CMK (cell line): ENCODE measurements at regions not wholly inside any gene's neighbourhood (a gene's known extent, or its start where the extent isn't known, plus 50 kb on each side); places are given as distances from the start of the nearest gene placed in this dataset.
"Not testable (repeated sequence)": the region's sequence is repeated elsewhere in the genome, so short reads cannot be mapped to it uniquely, and the experiment has no call there.

Experiments used
- DNase-seq: peaks from one replicate; pipeline ENCODE4 v3.0.0-alpha.2; 2010; ENCODE audit warnings: low read depth

DNA sequence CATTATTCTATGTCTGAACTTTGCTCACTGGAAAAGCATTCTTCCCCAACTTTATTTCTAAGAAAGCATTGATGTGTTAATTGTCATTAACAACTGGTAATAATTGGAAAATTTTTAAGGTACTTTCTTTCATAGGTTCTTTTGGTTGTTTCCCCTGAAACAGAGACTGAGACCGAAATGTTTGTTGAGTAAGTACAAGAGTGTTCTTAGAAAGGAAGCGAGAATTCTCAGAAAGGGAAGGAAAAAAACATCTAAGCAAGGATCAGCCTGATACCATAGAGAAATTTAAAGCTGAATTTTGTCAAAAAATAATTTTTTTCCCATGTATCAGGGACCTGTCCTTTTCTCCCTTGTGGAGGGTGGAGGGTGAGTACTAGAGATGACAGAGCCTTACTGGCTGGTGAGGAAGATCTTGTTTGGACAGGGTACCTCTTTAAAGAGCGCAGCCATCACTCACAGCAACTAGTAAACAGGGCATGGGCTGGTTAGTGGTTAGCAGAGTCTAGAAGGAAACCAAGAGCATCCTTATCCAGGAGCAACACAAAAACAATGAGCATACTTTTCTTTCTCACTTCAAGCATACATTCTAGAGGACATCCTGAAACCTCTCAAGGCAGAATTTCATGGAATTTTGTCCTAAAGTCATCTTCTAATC lies 898.5 kb downstream of the DNAH5 start:
- peak; percentile 9 for DNase-seq

DNA sequence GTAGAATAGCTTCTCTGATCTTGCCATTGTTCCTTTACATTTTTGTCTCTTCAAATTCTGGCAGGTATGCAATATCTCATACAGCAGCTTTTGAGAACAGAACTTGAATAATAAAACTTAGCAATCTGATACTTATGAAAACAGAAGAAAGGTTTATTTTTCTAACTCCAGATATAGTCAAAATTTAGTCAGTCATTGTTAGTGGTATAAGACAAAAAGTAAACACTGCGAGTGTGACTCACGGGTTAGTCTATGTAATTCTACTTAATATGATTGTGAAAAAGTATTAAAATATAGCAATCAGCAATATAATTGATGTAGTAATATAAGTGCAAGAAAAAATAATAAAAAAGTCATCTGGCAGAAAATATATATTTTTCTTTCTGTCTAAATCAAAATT lies 910.4 kb downstream of the DNAH5 start:
- DNase-seq: no peak

DNA sequence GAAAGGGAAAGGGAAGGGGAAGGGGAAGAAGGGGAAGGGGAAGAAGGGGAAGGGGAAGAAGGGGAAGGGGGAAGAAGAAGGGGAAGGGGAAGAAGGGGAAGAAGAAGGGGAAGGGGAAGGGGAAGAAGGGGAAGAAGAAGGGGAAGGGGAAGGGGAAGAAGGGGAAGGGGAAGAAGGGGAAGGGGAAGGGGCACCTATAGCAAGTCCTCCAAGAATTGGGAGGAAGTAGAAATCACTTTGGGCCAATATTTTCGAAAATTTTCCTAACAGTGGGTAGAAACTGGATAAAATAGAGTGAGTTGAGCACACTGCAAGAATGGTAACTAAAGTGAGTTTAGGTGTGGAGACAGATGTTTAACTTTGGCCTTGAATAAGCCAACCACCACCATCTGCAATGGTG lies 915.3 kb downstream of the DNAH5 start:
- no peak for DNase-seq

DNA sequence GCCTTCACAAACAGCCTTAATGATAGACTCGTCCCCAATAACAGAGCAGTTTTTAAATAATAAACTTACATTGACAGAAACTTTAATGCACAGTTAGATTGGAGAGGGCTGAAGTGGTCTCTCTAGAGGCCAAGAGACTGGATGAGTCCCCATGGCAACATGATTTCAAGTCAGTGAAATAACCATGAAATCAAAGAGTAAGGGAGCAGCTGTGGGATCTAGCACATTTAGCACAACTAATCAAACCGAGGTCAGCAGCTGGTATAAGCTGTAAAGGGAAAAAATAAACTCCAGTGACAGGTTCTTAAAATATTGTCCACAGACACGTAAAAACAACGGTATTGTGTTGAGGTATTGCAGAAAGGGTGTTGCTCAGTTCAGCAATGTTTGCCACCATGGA lies 916.6 kb downstream of the DNAH5 start:
- DNase-seq: no peak

DNA sequence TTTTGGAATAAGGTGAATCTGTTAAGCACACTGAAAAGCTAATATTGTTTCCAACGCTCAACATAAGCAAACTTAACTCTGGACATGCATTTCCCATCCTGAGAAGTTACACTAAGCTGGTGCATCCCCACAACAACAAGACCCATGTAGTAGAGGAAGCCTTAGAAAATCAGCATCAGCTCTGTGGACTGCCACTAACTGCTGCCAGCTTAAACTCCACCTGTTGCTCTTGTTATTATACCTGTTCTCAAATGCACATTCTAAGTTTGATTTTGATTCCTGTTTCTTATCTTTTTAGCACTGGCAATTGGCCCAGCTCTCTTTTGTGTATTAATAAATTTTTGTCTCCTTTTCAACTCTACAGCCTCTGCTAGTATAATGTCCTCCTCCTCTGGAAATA lies 924.8 kb downstream of the DNAH5 start:
- DNase-seq: no peak

DNA sequence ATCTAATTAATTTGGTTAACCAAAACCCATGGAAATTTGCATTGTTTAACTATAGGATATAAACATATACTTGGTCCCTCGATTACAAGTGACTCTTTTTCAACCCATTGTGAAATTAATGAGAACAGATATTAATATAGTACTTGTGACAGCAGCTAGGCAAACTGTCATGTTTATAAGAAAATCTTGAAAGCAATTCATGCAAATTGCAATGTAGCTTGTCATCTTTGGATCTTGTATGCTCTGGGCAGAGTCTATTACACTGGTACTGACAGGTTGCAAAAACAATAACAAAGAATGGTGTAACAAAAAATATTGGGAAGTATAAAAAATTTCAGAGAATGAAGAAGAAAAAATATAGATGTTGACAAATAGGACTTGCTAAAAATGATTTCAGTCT lies 941.0 kb downstream of the DNAH5 start:
- no peak for DNase-seq

DNA sequence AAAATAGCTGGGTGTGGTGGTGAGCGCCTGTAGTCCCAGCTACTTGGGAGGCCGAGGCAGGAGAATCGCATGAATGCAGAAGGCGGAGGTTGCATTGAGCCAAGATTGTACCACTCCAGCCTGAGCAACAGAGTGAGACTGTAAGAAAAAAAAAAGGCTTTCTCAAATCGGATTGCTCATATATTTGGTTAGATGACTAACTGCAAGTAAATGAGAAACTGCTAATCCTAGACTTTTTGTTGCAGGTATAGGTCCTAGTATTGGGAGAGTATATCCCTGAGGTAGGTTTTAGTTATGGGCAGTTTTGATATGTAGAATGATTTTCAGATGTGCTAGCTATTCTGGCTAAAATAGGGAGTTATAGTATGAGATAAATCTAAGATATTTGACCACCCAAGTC lies 944.8 kb downstream of the DNAH5 start:
- DNase-seq: no peak

DNA sequence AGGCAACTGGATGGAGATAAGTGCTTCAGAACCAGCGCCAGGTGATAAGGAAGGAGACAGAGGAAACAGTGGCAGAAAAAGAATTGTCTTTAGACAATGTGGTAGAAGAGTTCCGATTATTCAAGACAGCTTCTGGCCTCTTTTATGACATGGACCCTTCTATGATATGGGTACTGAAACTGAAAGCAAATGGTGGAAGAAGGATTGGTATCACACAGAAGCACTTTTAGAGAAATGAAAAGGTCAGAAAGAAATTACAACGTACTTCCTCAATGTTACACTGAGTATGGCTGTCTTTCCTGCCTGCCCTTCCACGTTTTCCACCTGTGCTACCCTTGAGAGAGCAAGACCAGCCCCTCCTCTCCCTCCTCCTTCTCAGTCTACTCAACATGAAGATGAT lies 959.3 kb downstream of the DNAH5 start:
- DNase-seq: no peak

DNA sequence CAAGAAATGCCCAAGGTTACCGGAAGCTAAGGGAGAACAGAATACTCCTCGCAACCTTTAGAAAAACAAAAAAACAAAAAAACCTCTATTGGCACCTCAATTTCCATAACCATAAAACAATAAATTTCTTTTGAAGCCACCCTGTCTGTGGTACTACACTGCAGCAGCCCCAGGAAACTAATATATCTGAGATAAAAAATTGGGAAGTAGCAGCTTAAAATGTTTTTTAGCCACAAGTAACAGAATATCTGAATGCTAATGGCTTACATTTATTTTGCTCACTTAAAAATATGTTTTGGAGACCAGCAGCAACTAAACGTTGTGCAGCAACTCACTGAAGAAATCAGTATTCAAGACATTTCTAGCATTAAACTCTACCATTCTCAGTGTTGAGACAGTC lies 969.6 kb downstream of the DNAH5 start:
- DNase-seq: no peak

DNA sequence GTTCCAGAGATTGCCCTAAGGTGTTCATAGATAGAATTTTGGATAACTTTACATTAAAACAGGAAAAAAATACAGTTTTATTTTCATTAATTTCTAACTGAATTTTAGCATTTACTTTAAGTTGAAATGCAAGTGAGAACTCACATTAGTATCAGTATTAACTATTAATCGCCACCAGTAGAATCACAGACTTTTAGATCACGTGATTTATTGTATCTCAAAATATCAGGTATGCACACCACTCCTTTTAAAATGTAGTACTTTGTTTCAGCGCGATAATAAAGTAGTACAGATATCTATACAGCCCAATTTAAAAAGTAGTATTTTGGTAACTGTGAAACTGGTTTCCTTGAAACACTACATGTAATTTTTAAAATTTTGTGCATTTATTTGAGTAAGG lies 978.7 kb downstream of the DNAH5 start:
- DNase-seq: no peak

DNA sequence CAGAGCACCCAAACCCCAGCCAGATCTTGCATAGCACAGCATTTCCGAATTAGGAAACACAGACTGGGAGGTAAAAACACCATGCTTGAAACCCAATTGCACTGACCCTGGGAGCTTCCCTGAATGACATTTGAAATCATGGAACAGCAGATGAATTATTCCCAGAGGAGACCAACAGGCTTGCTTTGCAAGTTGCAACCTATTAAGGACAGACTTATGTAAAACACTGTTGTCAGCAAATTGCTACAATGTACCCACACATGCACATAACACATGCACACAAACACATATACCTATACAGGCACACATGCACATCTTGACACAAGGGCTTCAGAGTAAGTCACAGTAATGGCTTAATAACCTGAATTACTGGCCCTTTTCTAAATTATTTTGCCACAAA lies 984.8 kb downstream of the DNAH5 start:
- DNase-seq: no peak

DNA sequence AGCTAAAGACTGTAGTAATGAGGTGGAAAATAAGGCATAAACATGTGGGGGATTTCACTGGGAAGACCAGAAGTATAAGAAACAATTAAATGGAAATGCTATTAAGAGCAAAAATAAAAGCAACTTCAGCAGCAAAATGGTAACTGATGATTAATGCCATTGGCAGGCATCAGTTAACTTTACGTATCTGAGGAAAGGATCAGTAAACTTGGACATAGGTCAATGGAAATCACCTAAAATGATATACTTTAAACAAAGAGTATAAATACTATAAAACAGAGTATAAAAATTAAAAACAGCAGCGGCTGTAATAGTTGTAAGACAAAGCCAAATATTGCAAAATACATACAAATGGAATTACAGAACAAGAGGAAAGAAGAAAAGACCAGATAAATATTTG lies 992.1 kb downstream of the DNAH5 start:
- no peak for DNase-seq

DNA sequence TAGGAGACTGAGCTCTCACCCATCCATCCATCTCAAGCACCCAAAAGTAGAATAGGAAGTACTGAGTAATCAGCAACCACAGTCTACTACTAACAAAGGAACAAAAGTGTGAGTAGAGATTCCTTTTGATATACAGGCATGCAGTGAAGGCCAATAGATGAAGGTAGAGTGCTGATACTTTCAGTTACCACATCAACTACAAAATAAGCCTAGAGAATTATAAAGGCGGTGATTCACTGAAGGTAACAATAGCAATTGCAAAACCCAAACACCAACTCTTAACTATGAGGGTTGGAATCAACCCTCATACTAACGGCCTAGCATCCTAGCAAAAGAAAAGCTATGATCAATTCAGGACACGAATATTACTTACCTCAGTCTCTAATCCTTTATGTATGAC lies 992.6 kb downstream of the DNAH5 start:
- DNase-seq: no peak

DNA sequence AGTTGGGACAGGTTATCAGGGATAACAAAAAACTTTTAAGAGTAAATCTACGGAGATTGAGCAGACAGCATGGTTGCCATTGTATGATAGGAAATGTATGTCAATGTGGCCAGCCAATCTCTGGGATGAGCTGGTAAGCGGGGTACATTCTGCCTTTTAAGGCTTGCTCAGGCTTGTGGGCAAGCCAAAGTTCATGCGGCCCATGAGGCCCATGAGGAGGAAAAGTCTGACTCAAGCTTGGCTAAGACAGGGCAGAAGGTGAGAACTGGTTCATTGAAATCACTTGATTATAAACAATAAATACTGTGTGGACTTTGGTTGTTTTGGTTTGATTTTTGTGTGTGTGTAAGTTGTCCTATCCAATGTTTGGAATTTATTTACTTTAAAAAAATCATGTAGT lies 997.1 kb downstream of the DNAH5 start:
- no peak for DNase-seq

DNA sequence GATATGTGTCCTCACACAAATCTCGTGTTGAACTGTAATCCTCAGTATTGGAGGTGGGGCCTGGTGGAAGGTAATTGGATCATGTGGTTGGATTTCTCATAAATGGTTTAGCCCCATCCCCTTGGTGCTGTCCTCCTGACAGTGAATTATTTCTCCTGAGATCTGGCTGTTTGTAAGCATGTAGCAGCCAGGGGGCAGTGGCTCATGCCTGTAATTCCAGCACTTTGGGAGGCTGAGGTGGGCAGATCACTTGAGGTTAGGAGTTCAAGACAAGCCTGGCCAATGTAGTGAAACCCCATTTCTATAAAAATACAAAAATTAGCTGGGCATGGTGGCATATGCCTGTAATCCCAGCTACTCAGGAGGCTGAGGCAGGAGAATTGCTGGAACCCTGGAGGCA lies 999.0 kb downstream of the DNAH5 start:
- DNase-seq: not testable (repeated sequence)

DNA sequence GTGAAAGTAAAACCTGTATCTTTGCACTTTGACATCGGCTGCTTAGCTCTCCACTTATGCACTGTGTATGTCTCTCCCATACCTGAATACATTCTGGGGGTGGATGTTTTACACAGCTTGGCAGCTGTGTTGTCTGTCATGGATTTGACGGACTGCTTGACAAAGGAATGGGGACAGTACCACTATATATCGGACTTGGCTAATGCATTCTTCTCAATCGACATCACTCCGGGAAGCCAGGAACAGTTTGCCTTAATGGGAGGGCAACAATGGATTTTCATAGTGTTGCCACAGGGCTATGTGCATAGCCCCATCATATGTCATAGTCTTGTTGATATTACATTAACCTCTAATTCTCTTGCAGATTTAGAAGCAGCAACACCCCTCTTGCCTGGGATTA lies 1008.3 kb downstream of the DNAH5 start:
- no peak for DNase-seq

DNA sequence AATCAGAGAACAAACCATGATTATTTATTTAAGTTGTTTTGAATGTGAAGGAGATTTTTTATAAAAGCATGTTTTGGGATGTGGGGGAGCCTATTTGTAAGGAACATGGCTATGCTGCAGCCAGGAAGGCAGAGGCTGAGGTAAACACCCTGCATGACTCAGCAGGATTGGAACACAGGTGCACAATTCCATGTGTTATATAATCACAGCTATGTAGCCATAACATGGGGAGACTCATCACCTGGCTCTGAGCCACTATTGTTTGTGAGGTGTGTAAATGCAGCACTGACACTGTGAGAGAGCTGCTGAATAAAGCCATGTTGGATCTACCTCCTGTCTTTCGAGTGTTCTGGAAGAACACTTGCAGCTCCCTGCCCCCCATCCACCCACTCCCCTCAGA lies 1009.8 kb downstream of the DNAH5 start:
- DNase-seq: no peak

DNA sequence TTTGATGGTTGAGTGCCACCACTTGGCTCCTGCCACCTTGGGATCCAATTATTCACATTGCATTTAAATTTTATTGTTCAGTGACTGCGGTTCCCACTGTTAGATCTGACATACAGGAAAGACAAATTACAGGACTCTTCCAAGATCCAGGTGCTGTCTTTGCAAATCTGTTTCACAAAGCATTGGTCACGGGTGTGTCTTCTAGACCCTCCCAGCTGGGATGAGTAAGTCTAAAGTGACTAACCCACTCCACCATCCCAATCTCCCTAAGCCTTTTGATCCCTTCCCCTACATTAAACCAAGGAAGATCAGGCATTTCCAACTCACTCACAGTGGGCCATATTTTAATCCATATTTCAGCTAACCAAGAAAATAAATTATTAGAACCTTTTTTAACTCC lies 1016.3 kb upstream of the CTNND2 start:
- DNase-seq: no peak

DNA sequence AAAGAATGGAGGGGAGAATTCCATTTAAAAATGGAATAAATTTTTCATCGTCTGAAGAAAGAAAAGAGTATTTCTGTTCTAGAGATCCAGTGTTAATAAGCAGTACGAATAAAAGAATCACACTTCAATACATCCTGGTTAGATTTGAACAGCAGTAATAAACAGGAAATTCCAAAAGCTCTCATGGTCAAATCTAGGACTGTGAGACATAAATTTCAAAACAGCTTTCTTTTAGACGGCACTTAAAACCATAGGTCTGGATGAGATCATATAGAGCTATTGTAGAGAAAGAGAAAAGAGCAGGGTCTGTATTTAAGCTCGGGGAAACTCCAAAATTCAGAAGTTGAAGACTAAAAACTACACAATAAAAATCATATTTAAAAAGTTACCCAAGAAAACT lies 1006.9 kb upstream of the CTNND2 start:
- DNase-seq: no peak

DNA sequence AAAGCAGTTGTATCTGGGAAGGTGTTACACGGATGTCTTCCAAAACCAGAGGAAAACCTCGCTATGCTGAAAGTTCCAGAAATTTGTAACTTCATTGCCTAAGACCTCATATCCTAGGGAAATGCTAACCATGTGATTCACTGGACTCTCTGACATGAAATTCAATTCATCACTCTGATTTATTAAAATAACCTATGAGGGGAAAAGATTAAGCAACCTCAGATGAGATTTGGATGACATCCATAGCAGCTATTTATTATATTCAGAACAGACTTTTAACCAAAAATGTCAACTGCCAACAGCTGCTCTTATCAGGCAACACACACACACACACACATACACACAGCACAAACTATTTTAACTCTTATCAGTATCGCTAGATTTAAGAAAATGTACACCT lies 1006.4 kb upstream of the CTNND2 start:
- no peak for DNase-seq

DNA sequence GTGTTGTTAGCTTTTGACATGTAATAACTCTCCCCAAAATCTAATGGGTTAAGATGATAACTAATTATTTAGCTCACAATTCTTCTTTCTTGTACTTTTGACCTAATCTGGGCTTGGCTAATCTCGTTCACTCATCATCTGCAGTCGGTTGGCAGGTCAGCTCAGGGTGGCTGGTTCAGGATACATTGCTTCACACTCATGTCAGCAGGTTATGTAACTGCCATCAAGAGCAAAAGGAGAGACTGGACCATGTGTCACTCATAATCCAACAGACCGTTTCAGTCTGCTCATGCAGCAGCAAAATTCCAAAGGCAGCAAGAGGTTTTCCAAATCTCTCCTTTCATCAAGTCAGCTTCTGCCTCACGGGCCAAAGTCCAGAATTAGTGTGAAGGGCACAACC lies 998.4 kb upstream of the CTNND2 start:
- no peak for DNase-seq

DNA sequence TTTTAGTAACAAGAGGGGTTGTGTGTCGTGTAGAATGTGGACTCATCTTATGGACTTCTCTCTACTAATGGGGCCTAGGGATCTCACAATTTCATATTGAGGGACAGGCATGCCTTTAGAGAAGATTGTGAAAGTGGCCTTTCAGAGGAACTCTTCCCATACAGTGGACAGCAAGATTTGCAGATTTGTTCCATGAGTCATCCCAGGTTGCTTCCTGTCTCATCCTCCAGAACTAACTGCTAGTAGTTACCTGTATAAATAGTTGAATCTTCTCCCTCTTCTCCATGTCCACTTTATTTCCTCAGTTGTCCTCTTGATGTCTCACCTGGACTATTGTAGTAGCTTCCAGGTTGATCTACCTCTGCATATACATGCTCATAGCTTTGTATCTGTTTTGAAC lies 997.5 kb upstream of the CTNND2 start:
- DNase-seq: no peak

DNA sequence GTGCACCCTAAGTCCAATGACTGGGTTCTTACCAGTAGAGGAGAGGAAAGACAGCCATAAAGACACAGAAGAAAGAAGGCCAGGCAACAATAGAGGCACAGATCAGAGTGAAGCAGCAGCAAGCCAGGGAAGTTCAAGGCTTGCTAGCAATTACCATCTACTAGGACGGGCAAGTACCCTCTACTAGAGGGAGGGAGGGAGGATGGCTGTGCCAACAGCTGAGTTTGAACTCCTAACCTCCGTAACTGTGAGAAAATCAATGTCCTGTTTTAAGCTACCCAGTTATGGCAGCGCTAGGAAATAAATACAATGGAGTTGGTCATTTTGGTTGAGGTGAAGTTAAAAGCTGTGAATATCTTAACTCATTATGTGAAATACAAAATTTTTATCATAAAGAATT lies 991.8 kb upstream of the CTNND2 start:
- DNase-seq: no peak

DNA sequence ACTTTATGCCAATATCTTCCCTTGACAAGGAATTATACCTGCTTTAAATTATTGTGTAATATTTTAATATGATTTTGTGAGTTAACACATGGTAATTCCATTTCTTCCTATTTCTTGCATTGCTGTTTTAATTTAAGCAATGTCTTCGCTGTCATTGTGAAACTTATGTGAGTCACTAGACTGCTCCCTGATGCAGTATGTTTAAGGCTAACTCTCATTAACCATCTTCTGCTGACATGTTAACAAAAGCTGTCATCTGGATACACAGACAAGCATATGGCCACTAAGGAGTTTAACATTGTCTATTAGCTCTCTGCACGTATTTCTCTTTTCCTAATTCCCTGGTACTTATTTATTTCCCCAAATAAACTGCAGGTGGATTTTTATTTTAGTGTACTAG lies 980.8 kb upstream of the CTNND2 start:
- no peak for DNase-seq

DNA sequence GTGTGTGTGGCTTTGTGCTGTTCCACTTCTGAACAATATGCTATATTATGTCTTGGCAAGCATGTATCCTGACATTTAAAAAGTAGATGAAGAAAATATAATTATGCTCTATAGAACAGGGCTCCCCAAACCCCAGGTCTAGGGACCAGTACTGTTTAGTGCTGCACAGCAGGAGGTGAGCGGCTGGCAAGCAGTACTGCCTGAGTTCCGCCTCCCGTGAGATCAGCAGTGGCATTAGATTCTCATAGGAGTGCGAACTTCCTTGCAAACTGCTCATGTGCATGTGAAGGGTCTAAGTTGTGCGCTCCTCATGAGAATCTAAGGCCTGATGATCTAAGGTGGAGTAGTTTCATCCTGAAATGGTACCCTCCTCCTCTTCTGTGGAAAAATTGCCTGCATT lies 979.1 kb upstream of the CTNND2 start:
- DNase-seq: no peak
